ENCODE measurements at regions not wholly inside any gene's neighbourhood (a gene's known extent, or its start where the extent isn't known, plus 50 kb on each side); places are given as distances from the start of the nearest gene placed in this dataset.

GRCh38 chr13:75170311-75170710, 311.7 kb downstream of the TBC1D4 start:
- Histone ChIP-seq H3K27me3 (ENCODE audit: control insufficient read depth in 3 of 3, insufficient read depth in 3 of 3, low read length in 2 of 3) (no peaks in the 10 kb centered on the region), H3K36me3 (ENCODE audit: control insufficient read depth in 4 of 4, insufficient read depth in 4 of 4, low read length in 4 of 4) (no peaks in the 10 kb centered on the region), H3K4me3 (no peak overlapping the region), H3K27ac (ENCODE audit: low read depth in 1 of 2, low read length in 1 of 2) (no peak overlapping the region), H3K9ac (ENCODE audit: insufficient read depth in 1 of 2, low read length in 2 of 2) (no peak overlapping the region), H3K9me3 (ENCODE audit: control insufficient read depth in 4 of 4, insufficient read depth in 3 of 4, low read length in 3 of 4) (peaks cover 0 to 2% (median 0%) of the 10 kb centered on the region in 4 donors), H3K4me1 (ENCODE audit: control insufficient read depth in 5 of 5, insufficient read depth in 5 of 5, low read length in 5 of 5) (peaks cover 0 to 4% (median 0%) of the 10 kb centered on the region in 5 donors)
- no peak for ATAC-seq (ENCODE audit: insufficient read depth, low FRiP score)
- 66 to 73% methylated on average over 3 of the region's 3 CpGs for WGBS, 2 donors
- no peak for TF ChIP-seq CTCF (IDR thresholded peaks at IDR 0.05; ENCODE audit: control extremely low read depth, extremely low read depth)
- no peak for DNase-seq

GRCh38 chr13:75165543-75166230, 316.3 kb downstream of the TBC1D4 start:
- ATAC-seq (ENCODE audit: insufficient read depth, low FRiP score) (no peak), DNase-seq (no peak)
- no peak overlapping the region for H3K27ac ChIP-seq (ENCODE audit: low read depth in 1 of 2, low read length in 1 of 2)
- H3K4me3 ChIP-seq = no peak overlapping the region
- H3K9ac ChIP-seq (ENCODE audit: insufficient read depth in 1 of 2, low read length in 2 of 2) = no peak overlapping the region
- no peaks in the 10 kb centered on the region for H3K36me3 ChIP-seq (ENCODE audit: control insufficient read depth in 4 of 4, insufficient read depth in 4 of 4, low read length in 4 of 4)
- 76 to 81% methylated on average over 4 of the region's 4 CpGs for WGBS, 2 donors
- TF ChIP-seq CTCF (IDR thresholded peaks at IDR 0.05; ENCODE audit: control extremely low read depth, extremely low read depth) = no peak
- no peaks in the 10 kb centered on the region for H3K27me3 ChIP-seq (ENCODE audit: control insufficient read depth in 3 of 3, insufficient read depth in 3 of 3, low read length in 2 of 3)
- peaks cover 0 to 2% (median 0%) of the 10 kb centered on the region in 4 donors for H3K9me3 ChIP-seq (ENCODE audit: control insufficient read depth in 4 of 4, insufficient read depth in 3 of 4, low read length in 3 of 4)
- H3K4me1 ChIP-seq (ENCODE audit: control insufficient read depth in 5 of 5, insufficient read depth in 5 of 5, low read length in 5 of 5) = peaks cover 0 to 3% (median 0%) of the 10 kb centered on the region in 5 donors

DNA sequence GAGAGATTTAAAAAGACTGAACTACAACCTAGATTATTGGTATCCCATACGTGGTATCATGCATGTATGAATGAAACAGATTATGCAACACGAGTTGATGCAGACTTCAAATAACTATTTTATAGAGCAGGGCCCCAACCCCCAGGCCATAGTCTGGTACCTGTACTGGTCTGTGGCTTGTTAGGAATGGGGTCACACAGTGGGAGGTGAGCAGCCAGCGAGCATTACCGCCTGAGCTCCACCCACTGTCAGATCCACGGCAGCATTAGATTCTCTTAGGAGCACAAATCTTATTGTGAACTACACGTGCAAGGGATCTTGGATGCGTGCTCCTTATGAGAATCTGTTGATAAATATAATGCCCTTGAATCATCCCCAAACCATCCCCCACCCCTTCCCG, 320.2 kb downstream of the TBC1D4 start:
- Histone ChIP-seq H3K4me1 (ENCODE audit: control insufficient read depth in 5 of 5, insufficient read depth in 5 of 5, low read length in 5 of 5) (peaks cover 0 to 3% (median 0%) of the 10 kb centered on the region in 5 donors), H3K27ac (ENCODE audit: low read depth in 1 of 2, low read length in 1 of 2) (no peak overlapping the region), H3K9ac (ENCODE audit: insufficient read depth in 1 of 2, low read length in 2 of 2) (no peak overlapping the region), H3K36me3 (ENCODE audit: control insufficient read depth in 4 of 4, insufficient read depth in 4 of 4, low read length in 4 of 4) (no peaks in the 10 kb centered on the region), H3K9me3 (ENCODE audit: control insufficient read depth in 4 of 4, insufficient read depth in 3 of 4, low read length in 3 of 4) (no peaks in the 10 kb centered on the region), H3K4me3 (no peak overlapping the region), H3K27me3 (ENCODE audit: control insufficient read depth in 3 of 3, insufficient read depth in 3 of 3, low read length in 2 of 3) (no peaks in the 10 kb centered on the region)
- DNase-seq (no peak), ATAC-seq (ENCODE audit: insufficient read depth, low FRiP score) (no peak)
- 74 to 83% methylated on average over 8 of the region's 8 CpGs for WGBS, 2 donors
- no peak for TF ChIP-seq CTCF (IDR thresholded peaks at IDR 0.05; ENCODE audit: control extremely low read depth, extremely low read depth)

- H3K27me3 ChIP-seq (ENCODE audit: control insufficient read depth in 3 of 3, insufficient read depth in 3 of 3, low read length in 2 of 3) = no peaks in the 10 kb centered on the region
- TF ChIP-seq CTCF (IDR thresholded peaks at IDR 0.05; ENCODE audit: control extremely low read depth, extremely low read depth) = no peak
- peaks cover 0 to 3% (median 0%) of the 10 kb centered on the region in 5 donors for H3K4me1 ChIP-seq (ENCODE audit: control insufficient read depth in 5 of 5, insufficient read depth in 5 of 5, low read length in 5 of 5)
- DNase-seq (no peak), ATAC-seq (ENCODE audit: insufficient read depth, low FRiP score) (no peak)
- 86 to 95% methylated on average over 1 of the region's 1 CpG for WGBS, 2 donors
- no peaks in the 10 kb centered on the region for H3K36me3 ChIP-seq (ENCODE audit: control insufficient read depth in 4 of 4, insufficient read depth in 4 of 4, low read length in 4 of 4)
- H3K4me3 ChIP-seq = no peak overlapping the region
- no peak overlapping the region for H3K9ac ChIP-seq (ENCODE audit: insufficient read depth in 1 of 2, low read length in 2 of 2)
- no peak overlapping the region for H3K27ac ChIP-seq (ENCODE audit: low read depth in 1 of 2, low read length in 1 of 2)
- peaks cover 0 to 2% (median 0%) of the 10 kb centered on the region in 4 donors for H3K9me3 ChIP-seq (ENCODE audit: control insufficient read depth in 4 of 4, insufficient read depth in 3 of 4, low read length in 3 of 4)
Measured at GRCh38 chr13:75160984-75161383, 321.0 kb downstream of the TBC1D4 start.
